GM21576 (cell line): ENCODE measurements at regions not wholly inside any gene's neighbourhood (a gene's known extent, or its start where the extent isn't known, plus 50 kb on each side); places are given as distances from the start of the nearest gene placed in this dataset.

Source experiments
- ATAC-seq: cut with Tn5 transposase; IDR thresholded peaks from one replicate; pipeline ENCODE4 v1.9.1; 2021; ENCODE audit warnings: mild to moderate bottlenecking, moderate library complexity; ENCODE audit not compliant: unreplicated experiment

DNA sequence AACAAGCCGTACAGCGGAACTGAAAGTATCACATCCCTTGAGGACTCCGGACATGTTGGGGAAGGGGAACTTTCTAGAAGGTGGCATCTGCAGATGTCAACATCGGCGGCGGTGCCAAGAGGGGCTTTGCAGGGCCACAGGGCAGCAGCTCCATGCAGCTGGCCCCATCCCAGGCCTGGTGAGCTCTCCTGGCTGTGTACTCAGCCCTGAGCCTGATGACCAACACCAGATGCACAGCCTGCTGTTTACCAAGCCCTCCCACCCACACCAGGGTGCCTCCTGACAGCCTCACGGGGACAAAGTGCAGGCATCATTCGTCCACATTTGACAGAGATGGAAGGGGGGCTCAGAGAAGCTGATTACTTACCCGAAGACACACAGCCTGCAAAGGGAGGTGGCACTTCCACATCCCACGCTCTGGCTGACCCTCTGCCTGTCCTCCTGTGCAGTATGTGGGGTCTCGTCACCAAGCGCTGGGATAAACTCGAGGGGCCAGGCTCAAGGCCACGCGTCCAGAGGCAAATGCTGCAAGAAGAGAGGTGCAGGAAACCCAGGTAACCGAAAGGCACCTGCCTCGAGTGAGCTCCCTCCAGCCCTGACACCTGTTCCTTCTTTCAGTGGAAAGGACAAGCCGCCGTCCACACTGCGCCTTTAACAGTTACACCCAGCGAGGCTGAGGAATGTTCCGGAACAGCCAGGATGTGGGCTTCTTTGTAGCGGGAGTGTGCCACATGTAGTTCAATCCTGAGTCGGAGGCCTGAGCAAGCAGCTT lies 69.0 kb upstream of the ASAP2 start:
- no peak for ATAC-seq

DNA sequence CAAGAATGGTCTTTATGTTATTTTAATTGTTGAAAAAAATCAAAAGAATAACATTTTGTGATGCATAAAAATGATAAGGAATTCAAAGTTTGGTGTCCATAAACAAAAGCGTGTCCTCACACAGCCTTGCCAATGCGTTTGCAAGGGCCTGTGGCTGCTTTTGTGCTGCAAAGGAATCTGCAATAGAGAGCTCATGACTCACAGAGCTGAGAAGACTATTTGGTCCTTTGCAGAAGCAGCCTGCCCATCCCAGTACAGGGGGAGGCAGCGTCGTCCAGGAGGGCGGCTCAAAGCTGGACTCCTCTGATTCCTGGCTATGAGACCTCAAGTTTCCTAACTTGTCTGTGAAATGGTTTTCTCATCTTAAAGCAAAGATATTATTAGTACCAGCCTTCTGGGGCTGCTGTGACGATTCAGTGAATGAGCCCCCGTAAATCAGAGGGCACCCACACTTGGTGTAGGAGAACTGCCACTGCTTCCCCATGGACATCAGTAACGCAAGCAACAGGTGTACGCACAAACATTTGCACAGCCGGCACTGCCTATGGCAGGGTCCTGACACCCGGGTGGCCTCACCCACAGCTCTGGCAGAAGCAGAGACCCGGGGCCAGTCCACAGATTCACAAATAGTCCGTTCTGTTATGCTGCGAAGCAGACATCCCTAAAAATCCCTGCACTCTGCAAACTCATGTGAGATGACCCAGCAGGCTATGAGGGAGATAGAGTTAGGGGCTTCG lies 70.6 kb upstream of the ASAP2 start:
- no peak for ATAC-seq

DNA sequence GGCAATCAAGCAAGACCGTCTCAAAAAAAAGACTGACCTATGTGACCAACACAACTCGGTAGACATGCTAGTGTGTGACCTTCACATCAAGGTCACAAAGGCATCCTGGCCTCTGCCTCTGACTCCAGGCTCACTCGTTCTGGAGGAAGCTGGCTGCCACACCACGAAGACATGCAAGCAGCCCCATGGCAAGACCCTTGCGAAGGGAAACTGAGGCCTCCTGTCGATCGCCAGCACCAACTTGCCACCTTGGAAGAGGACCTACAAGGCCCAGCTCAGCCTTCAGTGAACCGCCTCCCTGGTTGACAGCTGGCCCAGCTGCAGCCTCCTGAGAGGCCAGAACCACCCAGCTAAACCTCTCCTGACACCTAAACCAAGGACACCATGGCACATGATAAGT lies 79.3 kb upstream of the ASAP2 start:
- ATAC-seq, result no peak

DNA sequence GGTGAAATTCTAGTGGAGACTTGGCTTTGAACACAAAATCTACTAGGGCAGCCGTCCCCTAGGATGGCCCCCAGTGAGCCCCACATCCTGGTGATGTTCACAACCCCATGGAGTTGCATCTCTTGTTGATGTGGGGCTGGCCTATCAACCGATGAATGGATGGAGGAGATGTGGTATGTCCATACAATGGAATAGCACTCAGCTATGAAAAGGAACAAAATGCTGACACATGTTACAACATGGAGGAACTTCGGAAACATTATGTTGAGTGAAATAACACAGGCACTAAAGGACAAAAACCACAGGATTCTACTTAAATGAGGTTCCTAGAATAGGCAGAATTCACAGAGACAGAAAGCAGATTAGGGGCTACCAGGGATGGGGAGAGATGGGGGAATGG lies 80.1 kb upstream of the ASAP2 start:
- ATAC-seq, result no peak

DNA sequence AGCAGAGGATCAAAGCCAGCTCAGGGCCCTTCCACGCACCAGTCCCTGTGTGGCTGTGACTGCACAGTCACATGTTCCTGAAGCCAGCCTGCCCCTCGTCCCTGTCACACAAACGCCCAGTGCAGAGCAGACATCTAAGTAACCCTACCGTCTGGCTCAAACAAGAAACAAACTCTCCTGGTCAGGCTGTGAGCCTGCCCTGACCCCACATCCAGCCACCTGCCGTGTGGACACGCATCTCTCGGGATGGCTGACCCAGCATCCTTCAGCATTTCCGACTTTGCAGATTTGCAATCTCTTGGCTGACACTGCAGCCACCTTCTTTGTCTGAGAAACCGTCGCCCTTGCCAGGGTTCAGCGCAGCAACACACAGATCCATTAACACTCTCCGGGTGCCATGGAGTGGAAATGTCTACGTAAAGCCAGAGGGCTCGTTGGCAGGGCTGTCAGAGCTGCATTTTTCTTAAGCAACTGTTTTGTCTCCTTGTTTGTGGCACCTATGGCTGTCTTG lies 82.3 kb upstream of the ASAP2 start:
- ATAC-seq, result no peak

DNA sequence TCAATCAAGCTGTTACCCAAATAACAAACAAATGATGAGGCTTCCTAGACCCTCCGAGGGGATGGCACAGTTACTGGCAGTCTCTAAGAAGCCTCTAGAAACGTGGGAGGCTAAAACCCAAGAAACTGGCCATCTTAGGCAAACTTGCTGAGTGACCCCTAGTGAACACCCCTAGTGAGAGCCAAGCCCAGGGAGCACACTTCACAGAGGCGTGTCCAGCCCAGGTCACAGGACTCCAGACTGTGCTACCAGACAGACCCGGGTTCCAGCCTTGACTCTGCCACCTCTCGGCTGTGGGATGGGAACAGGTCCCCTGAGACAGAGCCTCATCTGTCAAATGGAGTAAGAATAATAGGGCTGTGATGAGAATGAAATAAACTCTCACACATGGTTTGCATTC lies 83.5 kb upstream of the ASAP2 start:
- ATAC-seq, result no peak

DNA sequence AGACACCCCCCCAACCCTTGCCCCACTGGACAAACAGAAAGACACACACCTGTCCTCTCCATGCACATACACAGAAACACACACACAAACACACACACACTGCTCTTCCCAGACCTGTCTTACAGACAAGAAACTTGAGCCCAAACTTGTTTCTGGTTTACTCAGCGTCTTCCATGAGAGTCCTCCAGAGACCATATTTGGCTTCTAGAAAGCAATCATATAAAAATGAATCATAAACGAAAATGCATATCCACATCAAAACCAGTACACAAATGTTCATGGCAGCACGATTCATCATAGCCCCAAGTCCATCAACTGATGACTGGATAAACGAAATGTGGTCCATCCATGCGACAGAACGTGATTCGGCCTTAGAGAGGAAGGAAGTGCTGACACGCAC lies 84.2 kb upstream of the ASAP2 start:
- ATAC-seq, result no peak

DNA sequence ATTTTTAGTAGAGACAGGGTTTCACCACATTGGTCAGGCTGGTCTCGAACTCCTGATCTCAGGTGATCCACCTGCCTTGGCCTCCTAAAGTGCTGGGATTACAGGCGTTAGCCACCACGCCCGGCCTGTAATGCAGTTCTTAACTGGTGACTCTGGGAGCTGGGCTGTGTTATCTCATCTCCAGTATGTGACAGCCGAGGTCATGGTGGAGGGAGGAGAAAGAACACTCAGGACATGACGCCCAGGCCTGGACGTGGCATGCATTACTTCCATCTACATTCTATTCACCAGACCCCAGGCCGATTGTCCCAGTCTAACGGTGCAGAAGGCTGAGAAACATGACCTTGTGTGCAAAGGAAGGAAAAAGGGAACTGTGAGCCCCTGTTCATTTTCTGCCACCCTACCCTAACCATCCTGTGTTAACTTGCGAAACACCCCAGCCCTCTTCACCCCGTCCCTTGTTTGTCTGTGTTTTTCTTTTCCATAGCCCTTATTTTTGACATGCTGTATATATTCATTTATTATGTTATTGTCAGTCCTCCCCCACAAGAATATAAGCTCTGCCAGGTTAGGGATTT lies 88.1 kb upstream of the ASAP2 start:
- no peak for ATAC-seq

DNA sequence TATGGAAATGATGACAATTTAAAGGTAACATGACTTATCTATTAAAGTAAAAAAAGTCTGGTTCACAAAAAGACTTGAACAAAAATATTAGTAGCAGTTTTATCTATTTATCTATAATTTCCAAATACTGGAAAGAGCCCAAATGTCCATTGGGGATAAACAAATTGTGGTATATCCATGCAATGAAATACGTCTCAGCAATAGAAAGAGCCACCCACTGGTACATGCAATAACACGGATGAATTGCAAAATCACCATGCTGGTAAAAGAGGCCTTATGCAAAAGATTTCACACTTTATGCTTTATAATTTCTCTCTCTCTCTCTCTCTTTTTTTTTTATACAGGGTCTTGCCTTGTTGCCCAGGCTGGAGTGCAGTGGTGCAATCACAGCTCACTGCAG lies 91.4 kb upstream of the ASAP2 start:
- no peak for ATAC-seq

DNA sequence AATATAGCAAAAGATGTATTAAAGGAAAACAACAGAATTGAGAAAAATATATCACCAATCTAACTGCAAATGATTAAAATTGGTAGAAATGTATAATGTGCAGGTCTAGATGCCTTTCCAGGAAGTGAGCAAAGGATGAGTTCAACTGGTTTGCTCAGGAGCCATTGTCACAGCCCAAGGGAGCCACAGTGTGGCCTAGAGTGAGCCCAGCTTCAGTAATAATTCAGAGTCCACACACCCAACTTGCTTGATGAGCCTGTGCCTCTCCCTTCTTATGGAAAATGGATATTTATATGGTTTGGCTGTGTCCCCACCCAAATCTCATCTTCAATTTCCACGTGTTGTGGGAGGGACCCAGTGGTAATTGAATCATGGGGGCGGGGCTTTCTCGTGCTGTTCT lies 92.2 kb upstream of the ASAP2 start:
- no peak for ATAC-seq

DNA sequence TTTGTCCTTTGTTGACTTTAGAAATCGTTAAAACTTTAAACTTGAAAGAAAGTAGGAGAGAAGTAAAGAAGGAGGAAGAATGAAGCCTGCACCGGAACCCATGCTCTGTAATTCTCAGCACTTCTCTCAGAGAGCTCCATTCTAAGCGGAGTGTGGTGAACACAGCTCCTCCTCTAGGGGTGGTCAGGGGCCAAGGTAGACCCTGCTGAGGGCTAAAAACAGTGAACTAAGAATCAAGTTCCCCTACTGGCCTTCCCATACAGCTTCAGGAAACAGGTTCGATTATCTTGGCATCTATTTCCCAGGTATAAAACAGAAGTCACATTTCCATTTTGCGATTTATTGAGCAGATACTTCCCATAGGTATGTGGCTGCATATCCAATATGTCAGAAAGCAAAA lies 92.7 kb upstream of the ASAP2 start:
- no peak for ATAC-seq

DNA sequence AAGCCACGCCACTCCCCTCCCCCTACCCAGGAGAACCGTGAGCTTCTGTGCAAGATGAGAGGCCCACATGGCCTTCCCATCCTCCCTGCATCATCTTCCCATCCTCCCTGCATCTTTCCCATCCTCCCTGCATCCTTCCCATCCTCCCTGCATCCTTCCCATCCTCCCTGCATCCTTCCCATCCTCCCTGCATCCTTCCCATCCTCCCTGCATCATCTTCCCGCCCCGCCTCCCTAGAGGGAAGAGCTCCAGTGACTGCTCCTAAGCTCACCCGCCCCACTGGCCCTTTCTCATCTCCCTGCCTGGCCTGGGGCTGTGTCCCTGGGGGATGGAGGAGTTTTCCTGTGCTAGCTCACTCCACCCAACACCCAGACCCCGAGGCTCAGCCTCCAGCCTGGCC lies 93.3 kb upstream of the ASAP2 start:
- ATAC-seq, result no peak

DNA sequence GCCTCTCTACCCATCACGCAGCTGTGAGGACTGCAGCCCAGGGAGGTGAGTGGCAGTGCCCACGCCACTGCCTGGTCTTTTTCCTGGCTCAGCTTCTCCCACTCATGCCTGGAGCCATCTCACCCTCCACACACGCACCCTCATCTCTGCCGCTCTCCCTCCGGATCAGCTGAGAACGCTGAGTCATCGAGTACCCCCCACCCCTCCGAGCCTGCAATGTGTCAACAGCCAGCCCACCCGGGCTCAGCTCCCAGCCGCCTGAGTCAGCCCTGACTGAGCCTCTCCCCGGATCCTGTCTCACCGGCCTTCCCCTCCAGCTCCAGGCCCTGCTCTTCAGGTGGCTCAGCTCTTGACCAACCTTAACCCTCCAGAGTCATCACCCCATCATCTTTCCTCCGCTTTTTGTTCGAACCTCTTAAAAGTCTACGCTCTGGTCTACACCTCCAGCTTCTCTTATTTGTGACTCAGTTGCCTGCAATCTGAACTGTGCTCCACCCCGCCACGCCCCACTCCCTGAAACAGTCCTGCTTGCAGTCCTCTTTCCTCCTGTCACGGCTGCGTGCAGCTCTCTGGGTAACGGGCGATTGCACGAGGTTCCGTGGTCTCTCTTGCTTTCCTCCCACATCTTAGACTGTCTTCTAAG lies 94.4 kb upstream of the ASAP2 start:
- ATAC-seq, result no peak

DNA sequence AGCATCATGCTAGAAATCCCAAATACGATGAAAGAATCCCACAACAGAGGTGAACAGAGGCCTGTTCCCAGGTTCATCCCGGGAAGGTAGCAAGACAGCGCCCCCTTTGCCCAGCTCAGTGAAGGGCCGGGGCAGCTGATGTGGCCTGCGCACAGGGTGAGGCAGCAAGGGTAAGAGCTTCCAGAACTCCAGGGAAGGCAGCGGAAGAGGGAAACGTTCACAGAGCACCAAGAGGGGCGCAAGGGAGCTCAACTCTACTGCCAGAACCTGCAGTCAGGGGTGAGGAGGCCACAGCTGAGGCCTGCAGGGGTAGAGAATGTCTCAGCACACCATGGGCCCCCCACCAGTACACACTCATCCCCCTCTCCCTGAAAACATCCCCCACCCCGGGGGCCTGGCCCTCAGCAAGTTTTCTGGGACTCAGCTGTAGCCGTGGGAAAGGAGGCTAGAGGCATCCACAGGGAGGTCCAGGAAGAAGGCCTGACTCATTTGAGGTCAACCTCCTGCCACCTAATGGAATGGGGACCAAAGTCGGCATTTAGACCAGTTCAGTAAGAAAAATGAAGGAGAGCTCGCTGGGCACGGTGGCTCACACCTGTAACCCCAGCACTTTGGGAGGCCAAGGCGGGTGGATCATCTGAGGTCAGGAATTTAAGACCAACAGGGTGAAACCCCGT lies 95.6 kb upstream of the ASAP2 start:
- no peak for ATAC-seq

DNA sequence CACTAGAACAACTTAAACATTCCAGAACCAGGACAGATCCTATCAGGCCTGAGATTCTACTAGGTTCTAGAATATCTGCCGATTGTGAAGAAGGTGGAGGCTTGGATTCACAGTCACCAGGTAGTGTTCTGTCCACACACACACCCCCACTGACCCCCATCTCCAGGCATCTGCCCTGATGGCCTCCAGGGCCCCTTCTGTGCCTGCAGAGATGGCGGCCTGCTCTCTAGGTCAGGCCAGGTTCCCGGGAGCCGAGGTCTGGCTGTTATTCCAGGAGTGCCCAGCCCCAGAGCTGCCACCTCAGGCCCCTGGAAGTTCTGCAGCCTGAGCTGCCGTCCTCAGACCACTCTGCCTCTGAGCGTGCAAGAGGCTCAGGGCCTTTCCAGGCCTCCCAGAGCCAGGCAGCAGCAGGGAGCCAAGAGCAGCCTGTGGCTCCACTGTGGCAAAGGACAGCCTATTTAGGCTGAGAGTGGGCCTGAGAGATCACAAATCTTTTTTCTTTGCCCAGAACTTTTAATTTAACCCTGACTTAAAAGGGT lies 96.2 kb upstream of the ASAP2 start:
- ATAC-seq, result no peak

DNA sequence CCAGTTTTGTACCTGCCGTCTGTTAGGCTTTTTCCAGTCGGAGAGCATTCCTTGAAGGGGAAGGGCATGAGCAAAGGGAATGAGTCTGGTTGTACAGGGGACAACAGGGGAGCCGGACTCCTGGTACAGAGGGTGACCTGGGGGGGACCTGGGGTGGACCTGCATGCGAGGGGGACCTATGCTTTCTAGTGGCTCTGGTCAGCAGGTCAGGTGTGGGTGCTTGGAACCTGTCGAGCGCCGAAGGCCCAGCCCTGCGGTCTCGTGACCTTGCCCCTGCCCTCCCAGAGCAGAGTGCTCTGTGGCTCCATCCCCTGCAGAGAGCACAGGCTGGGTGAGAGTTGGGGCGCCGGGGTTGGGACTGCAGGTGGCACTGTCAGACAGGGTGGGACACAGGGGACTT lies 96.7 kb upstream of the ASAP2 start:
- no peak for ATAC-seq

DNA sequence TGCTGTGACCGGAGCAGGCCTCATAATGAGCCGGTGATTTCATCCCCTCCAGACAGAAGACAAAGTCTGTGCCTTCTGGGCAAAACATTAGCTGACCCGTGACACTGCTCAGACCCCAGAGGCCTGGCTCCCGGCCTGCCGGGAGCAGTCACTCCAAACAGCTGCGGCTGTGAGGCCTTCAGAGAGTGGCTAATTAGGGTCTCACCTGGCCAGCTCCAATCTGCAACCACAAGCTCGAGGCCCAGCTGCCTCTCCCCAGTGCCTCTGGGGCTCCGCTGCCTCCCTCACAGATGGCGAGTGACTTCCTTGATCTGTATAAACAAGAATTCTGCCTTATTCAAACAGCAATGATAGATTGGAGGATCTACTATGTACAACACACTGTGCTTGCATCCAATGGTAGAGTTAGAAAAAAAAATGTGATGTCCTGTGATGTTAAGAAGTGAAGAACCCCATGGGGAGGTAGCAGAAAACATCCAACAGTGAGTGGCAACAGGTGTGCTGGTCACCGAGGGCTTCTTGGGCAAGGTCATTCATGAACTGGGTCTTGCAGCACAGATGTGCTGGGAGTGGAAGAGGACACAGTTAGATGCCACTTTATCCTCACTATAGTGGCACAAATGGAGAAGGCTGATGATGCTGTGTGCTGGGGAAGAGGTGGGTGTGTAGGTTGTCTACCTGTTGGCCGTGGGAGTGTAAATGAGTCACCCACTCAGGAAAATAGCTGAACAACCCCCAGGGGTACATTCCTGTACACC lies 98.2 kb upstream of the ASAP2 start:
- ATAC-seq, result no peak

DNA sequence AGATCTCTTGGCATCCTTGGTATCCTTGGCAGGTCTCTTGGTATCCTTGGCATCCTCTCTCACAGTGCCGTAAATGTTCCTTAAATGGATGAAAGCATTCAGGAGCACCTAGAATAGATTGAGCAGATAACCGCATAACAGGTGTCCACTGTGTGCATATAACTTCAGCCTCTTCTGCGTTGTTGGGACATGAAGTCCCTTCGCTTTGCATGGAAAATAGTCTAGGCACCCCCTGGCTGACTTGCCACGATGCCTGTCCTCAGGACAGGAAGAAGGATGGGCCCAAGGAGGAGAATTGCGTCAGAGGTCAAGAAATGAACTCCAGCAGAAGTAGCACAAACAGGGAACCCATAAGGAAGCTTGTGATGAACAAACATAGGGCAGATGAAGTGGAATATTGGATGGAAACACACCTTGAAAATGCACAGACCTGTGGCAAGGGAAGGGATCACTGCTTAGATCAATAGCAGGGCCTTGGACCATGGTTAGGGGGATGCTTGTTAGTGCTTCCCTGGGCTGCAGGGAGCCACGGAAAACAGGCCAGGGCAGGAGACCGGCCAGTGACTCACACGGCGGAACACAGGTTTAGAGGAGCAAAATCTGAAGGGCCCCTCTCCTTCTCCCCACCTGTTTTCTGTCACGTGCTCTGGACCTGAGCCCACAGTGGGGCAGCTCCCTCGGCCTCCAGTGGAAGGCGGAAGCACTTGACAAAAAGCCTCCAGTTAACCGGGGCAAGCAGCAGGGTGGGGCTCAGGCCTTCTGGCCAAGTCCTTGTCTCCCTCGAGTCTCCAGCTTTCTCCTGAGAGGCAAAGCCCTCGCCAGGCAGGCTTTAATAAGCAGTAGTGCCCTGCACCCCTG lies 99.2 kb upstream of the ASAP2 start:
- no peak for ATAC-seq
